ENCODE measurements at regions not wholly inside any gene's neighbourhood (a gene's known extent, or its start where the extent isn't known, plus 50 kb on each side); places are given as distances from the start of the nearest gene placed in this dataset.

DNA sequence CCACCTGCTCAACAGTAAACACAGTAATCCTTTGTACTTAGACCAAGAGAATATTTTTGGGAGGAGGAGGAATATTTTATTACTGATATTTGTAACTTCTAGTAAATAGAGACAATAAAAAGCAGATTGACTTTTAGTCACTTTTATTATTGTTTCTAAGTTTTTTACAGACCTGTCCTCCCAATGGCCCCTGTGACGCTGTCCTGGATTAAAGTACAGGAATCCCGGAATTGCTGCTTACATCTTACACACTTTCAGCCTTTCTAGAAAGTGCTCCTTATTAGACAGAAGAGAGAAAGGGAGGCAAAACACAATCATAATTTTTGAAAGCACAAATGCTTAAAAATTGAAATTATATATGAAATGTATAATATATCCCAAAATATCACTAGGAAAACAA lies 86.4 kb upstream of the PRKG1 start:
- dilution Hi-C loops (cut with MboI; ENCODE audit: extremely low pct_ligation_motif_present, low sequenced_read_pairs) = no loop called here
- POLR2A ChIA-PET = no interaction called here
- no peak overlapping the region for H3K4me3 ChIP-seq (replicated peaks in 1 of 3; ENCODE audit: insufficient read depth in 1 of 3, low read depth in 1 of 3, low read length in 3 of 3)
- no peak for FAIRE-seq
- H2AFZ ChIP-seq (ENCODE audit: low read depth, low read length) = no peak overlapping the region
- H3K9me1 ChIP-seq (replicated peaks; ENCODE audit: control insufficient read depth, extremely low read depth, insufficient read depth, low read length) = no peaks in the 10 kb centered on the region
- BruUV-seq (replicated peaks) = no TSS peak
- no peak for DNase-seq (ENCODE audit: low read depth, low spot score)
- no peak overlapping the region for H3K27ac ChIP-seq (ENCODE audit: insufficient read depth, low read depth, low read length)
- no peaks in the 10 kb centered on the region for H3K79me2 ChIP-seq (ENCODE audit: control insufficient read depth, insufficient read depth, low read length)
- no peak overlapping the region for H3K4me2 ChIP-seq (ENCODE audit: insufficient read depth, low read length)
- H4K20me1 ChIP-seq (replicated peaks; ENCODE audit: control insufficient read depth, extremely low read depth, insufficient read depth, low read length) = no peaks in the 10 kb centered on the region
- H3K9ac ChIP-seq (replicated peaks; ENCODE audit: extremely low read depth, insufficient read depth, low read length) = no peak overlapping the region
- no peaks in the 10 kb centered on the region for H3K9me3 ChIP-seq (replicated peaks; ENCODE audit: control insufficient read depth, insufficient read depth, low read length)
- intact Hi-C loops (cut with micrococcal nuclease) = loop anchor here (5.0 kb wide), 1 partner anchor 201 kb away; no protein-coding TSS in a partner anchor
- peaks cover 19 to 37% of the 10 kb centered on the region in 2 experiments for H3K27me3 ChIP-seq (ENCODE audit: control insufficient read depth in 2 of 2, insufficient read depth in 2 of 2, low read length in 2 of 2)
- H3K36me3 ChIP-seq (ENCODE audit: control insufficient read depth in 2 of 2, extremely low read depth in 1 of 2, insufficient read depth in 2 of 2, low read length in 2 of 2) = no peaks in the 10 kb centered on the region
- CTCF ChIA-PET = no interaction called here
- no peak for TF ChIP-seq POLR2AphosphoS5 (IDR thresholded peaks at IDR 0.05; ENCODE audit: insufficient read depth, low read depth, low read length)
- no peak for TF ChIP-seq EZH2 (IDR thresholded peaks at IDR 0.05; ENCODE audit: borderline replicate concordance, low read depth, low read length, severe bottlenecking)
- TF ChIP-seq GATA2 (IDR thresholded peaks at IDR 0.05; ENCODE audit: insufficient read depth, insufficient read length, low read depth, low read length) = no peak
- no peak for TF ChIP-seq MYC (IDR thresholded peaks at IDR 0.05; ENCODE audit: low read depth, low read length)
- no peak for TF ChIP-seq POLR2A (IDR thresholded peaks at IDR 0.05; ENCODE audit: low read depth, low read length)
- no peak for TF ChIP-seq FOS (IDR thresholded peaks at IDR 0.05; ENCODE audit: borderline replicate concordance, insufficient read depth, low read length)
- TF ChIP-seq, protein P1, sequence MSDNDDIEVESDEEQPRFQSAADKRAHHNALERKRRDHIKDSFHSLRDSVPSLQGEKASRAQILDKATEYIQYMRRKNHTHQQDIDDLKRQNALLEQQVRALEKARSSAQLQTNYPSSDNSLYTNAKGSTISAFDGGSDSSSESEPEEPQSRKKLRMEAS (IDR thresholded peaks at IDR 0.05; ENCODE audit: insufficient read depth, insufficient read length) = no peak
- TF ChIP-seq JUN (IDR thresholded peaks at IDR 0.05; ENCODE audit: borderline replicate concordance, insufficient read depth, insufficient read length, low read depth) = no peak
- TF ChIP-seq, protein P2, sequence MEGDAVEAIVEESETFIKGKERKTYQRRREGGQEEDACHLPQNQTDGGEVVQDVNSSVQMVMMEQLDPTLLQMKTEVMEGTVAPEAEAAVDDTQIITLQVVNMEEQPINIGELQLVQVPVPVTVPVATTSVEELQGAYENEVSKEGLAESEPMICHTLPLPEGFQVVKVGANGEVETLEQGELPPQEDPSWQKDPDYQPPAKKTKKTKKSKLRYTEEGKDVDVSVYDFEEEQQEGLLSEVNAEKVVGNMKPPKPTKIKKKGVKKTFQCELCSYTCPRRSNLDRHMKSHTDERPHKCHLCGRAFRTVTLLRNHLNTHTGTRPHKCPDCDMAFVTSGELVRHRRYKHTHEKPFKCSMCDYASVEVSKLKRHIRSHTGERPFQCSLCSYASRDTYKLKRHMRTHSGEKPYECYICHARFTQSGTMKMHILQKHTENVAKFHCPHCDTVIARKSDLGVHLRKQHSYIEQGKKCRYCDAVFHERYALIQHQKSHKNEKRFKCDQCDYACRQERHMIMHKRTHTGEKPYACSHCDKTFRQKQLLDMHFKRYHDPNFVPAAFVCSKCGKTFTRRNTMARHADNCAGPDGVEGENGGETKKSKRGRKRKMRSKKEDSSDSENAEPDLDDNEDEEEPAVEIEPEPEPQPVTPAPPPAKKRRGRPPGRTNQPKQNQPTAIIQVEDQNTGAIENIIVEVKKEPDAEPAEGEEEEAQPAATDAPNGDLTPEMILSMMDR (IDR thresholded peaks at IDR 0.05; ENCODE audit: extremely low read depth in 1 of 2, insufficient read depth in 1 of 2, low read depth in 1 of 2, low read length in 2 of 2) = no peak
- peaks cover 6% of the 10 kb centered on the region for H3K4me1 ChIP-seq (ENCODE audit: control insufficient read depth, extremely low read depth, insufficient read depth, low read length)

All from endothelial cell of umbilical vein (primary cell).